ENCODE measurements at regions not wholly inside any gene's neighbourhood (a gene's known extent, or its start where the extent isn't known, plus 50 kb on each side); places are given as distances from the start of the nearest gene placed in this dataset.

DNA sequence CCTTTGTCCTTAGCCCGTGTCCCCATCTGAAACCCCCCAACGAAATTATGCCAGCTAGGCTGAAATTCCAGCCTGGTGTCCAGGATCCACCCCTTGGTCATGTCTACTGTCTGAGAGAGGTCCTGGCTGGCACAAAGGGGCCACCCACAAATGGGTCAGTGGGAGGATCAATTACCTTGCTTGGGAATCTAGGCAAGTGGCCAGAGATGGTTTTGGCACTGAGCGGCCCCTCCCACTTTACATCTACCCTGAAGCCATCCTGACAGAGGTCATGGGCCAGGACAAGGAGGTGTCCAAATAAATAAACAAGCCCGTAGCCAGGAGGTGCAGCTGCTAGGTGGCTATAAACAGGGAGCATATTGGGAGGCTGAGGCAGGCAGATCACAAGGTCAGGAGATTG is 311.5 kb downstream of the MN1 start:
- DNase-seq = no peak

DNA sequence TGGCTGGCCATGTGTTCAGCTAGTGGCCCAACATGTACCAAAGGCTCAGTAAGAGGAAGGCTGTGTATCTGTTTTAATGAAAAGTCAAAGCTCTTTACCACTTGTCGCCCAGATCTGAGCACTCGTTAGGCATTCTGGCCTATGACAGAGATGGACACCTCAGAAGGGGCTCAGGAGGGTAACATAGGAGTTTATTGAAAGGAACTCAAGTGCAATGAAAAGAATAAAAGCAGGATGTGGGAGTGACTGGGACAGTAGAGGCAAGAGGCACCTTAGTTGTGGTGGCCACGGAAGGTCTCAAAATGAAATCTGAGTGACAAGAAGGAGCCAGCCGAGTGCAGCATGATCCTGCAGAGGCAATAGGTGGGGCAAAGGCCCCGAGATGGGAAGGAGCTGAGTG is 309.7 kb downstream of the MN1 start:
- DNase-seq = no peak

DNA sequence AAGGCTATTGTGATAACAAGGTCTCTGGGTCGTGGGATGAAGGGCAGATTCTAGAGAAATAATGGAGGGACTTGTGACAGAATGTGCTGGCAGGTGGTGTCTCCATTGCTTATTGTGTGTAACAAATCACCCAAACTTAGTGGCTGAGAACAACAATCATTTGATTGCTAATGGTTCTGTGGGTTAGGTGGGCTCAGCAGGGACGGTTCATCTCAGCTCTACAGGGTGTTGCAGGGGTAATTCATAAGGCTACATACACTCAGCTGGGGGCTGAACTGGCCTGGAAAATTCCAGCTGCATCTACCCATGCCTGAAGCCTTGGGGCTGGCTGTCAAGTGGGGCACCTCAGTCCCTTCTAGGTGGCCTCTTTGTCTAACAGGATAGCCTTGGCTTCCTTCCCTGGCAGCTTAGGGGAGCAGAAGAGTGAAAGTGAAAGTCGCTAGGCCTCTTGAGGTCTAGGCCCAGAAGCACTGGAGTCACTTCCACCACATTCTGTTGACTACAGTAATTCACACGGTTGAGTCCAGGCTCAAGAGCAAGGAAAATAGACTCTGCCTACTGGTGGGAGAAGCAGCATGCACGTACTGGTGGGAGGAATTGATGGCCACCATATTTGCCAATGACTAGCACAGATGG is 308.9 kb downstream of the MN1 start:
- peak; percentile 54 for DNase-seq

DNA sequence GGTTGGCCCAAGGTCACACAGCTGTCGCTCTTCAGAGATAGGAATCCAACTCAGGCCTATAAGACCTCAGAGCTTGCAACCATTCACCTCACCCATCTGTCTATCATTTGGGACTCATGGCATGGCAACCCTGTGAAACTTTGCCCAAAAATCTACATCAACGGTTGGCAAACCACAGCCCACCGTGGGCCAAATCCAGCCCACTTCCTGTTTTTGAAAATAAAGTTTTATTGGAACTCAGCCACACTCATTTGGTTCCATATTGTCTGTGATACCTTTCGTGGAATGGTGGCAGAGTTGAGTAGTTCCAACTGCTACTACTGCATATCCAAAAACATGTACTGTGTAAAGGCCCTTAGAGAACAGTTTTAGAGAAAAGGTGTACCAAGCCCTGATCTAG is 307.8 kb downstream of the MN1 start:
- peak; percentile 45 for DNase-seq

DNA sequence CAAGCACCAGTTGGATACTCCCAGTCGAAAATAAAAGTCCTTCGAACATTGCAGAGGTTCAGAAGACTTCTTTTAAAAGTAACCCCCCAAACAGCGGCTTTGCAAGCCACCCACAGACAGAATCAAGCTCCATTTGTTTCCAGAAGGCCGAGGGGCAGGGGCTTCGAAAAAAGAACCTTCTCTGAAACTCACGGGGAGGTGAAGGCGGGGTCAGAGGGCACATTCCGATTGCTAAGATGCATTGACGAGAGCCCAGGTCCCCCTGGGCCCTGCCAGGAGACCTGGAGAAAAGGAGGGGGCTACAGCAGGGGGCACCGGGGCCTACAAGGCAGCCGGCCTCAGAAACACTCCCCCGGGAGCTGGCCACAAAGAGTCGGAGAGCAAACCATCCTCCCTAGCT is 306.8 kb downstream of the MN1 start:
- DNase-seq = no peak

DNA sequence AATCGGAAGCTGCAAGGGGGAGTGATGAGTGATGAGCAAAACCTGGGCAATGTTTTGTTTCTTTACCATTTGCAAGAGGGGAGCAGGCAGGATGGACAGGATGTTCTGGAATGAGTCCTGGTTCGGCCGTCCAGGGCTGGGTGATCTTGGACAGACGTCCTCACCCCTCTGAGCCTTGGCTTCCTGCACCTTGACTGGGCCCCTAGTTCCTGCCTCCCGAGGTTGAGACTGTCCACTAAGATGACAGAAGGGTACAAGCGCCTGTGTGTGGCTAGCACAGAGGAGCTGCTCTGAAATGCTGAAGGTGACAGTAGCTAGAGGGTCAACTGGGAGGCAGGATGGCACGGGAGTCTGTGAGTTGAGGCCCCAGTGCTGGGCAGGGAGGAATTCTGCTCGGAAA is 306.2 kb downstream of the MN1 start:
- DNase-seq = no peak

DNA sequence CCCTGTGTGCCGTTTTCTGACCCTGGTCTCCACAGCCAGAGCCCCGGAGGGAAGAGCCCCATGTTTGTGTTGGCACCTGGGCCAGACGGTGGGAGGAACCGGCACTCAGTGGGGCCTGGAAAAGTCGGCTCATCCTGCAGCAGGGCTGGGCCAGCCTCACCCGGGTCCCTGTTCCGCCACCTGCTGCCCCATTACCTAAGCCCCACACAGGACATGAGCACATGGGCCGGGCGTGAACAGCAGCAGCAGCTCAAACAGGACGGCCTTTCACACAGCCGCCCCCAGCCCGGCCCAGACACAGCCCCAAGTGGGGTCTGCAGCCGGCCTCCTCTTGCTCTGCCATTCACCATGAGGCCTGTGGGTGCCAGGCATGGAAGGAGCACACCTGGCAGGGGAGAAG is 302.4 kb downstream of the MN1 start:
- DNase-seq = no peak

DNA sequence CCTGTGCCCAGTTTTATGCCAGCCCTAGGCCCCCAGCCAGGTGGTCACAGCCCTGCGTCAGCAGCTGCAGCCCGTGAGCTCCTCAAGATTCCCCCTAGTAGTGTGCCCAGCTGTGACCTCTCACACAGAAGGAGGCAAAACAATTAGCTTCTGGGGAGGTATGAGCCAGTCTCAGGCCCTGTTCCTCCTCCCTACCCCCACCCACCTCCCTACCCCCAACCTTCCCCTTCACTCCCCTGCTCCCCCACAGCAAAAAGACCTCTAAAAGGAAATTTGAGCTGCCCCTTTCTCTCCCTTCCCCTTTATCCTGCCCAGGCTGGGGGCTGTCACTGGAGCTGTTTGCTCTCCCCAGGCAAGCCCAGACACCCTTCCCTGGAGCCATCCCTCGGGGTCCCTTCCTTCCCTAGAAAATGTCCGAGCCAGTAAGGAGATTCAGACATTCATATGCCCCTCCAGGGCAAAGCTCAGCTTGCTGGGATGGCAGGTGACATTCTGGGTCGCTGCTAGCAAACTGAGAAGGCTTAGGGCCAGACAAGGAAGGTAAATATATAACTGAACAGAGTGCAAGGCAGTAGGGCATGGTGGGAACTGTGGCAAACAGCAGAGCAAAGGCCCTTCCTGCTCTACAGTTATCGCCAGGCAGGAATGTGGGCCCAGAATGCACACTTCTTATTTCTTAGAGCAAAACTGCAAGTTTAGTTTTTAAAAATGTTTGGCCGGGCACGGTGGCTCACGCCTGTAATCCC is 300.2 kb downstream of the MN1 start:
- no peak for DNase-seq

DNA sequence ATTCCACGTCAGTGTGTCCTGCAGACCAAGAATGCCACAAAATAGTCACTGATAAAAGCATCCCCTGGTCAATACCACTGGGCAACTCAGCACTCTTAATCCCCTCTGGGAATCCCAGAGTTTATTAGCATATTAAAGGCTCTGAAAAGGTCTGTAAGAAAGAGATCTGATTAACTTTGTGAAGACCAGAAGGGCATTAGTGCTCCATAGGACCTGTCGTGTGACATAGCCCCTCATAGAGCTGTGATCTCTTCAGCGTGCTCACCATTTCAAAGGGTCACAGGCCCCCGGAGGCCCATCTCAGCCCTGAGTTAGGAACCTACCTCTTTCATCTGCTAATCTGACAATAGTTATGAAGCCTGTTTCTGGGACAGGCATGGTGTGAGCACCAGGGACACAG is 299.2 kb downstream of the MN1 start:
- no peak for DNase-seq

DNA sequence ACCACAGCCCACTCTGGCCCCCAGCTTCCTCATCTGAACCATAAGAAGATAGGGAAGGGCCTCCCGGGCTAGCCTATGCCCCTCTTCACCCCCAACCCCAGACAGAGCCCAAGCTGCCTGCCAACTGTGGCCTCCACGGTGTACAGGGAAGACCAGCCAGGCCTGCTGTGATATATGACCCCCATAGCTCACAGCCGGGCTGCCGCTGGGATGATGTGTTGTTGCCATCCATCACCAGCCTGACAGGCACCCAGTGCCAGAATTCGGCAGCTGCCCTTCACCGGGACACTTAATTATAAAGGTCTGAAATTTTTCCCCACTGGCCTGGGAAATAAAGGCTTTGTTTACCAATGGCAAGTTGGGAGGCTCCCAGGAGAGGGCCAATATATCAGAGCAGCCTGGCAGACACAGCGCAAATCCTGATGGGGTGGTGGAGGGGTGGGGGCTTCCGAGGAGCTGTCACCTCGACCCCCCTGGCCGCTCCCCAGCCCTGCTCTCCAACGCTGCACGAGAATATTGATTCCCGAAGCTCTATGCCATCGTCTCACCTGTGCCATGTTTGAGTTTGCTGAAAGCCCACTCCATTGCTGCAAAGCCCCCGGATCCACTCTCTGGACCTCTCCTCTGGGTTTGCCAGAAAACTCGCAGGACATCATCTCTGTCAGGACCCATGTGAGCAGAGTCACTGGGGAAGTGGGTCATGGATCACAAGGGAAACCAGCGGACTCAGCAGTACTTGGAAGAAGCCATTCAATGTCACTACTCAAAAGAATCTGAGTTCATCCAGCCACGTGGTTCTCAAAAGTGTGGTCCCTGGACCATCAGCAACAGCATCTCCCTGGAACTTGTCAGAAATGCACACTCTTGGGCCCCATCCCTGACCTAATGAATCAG is 296.9 kb downstream of the MN1 start:
- no peak for DNase-seq

DNA sequence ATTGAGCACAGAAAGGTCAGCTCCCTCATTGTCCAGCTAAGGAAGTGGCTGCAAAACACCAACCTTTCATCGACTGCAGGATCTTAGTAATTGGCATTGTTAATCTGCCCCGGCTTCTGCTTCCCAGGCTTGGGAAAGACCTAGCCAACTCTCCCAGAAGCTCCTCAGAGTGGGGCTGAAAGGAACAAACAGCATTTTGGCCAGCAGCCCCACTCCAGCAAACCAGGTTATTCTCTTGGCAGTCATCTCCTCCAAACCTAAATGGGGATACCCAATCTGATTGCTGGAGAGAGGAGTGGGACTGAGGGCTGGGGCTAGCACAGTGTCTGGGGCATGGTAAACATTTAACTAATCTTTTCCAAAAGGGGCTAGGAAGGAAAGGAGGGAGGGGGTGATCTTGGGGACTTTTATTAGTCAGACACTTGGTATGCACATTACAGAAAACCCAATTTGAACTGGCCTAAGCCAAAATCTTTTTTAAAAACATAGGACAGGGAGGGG is 294.4 kb downstream of the MN1 start:
- DNase-seq = no peak

DNA sequence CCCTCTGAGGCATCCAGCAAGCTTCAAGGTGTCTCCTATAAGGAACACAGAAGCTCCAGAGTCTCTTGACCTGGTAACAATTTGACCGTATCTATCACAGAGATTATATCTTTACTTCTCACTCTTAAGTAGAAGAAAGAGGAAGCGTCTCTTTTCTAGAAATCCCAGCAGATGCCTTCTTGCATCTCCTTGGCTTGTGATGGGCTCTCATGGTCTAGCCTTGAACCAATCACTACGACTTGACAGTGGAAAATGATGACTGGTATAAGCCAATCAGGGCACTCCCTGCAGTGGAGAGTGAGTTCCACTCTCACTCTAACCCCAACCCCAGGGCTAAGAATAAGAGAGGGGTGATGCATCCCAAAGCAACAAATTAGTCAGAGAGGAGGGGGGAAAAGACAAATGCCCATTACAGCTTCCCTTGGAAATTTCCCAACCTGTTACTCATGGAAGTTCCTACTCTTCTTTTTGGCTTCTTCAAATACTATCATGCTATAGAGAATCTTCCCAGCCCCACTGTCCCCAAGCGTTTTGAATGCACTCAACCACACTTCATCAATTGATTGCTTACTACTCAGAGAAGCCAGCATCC is 293.5 kb downstream of the MN1 start:
- DNase-seq = peak; percentile 56

DNA sequence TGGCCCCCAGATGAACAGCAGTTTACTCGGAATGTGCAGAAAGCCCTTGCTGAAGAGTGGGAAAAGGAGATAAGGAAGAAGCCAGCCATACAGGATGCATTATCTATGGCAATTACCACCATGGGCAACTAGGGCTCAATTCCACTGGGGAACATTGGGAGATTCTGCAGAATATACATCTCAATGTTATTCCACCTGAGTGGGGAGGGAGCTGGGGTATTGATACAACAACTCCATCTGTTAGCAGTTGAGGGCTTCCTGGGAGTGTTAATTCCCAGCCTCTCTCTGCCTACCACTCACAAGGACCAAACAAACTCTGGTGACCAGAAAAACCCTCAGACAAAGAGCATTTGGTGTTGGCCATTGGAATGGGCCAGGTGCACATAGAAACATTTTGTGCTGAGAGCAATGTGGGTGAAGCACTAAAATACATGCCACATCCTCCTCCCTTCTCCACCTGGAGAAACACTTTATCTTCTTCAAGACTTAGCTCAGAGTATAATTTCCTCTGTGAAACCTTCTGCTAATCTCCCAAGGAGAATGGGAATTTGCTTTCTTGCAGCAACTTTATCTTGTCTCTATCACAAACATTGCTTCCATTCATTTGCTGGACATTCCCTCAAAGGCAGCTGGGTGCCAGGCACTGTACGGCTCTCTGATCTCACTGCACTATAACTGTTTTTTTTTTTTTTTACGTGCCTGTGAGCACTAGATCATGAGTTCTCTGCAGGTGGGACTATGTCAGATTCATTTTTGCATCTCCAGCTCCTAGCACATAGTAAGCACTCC is 292.2 kb downstream of the MN1 start:
- DNase-seq = no peak

DNA sequence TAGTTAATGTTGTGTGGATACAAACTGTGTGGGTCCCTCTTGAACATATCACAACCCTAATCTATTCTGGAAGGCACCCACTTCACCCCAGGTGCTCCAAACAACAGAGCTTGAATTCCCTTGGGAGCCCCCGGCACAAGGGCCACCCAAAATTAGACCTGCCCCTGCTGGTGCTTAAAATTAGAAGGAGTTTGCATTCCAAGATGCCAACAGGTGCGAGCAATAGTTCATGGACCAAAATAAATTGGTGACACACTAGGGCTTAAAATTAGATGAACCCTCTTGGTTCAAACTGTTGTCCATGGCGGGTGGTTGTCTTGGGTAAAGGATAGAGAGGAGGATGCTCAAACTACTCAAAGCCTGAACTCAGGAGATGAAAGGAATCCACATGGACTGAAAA is 291.5 kb downstream of the MN1 start:
- DNase-seq = no peak

DNA sequence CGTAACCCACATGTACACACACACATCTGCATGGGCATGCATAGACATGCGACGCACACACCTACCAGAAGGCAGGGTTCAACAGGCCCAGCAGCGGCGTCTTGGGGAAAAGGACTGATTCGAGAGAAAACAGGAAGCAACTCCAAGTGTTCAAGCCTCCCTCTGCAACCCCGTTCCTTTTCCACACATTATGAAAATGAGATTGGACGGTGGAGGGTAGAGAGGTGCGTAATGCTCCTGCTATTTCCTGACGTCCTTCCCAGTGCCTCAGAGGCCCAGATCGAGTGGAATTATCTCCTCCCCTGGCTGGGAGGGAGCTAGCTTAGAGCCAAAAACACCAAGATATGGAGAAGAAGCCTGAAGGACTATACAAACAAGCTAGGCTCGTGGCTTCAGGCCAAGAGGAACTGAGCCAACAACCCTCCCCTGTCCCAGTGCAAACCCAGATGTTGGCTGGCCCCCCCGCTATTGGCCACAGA is 289.2 kb downstream of the MN1 start:
- peak; percentile 44 for DNase-seq

DNA sequence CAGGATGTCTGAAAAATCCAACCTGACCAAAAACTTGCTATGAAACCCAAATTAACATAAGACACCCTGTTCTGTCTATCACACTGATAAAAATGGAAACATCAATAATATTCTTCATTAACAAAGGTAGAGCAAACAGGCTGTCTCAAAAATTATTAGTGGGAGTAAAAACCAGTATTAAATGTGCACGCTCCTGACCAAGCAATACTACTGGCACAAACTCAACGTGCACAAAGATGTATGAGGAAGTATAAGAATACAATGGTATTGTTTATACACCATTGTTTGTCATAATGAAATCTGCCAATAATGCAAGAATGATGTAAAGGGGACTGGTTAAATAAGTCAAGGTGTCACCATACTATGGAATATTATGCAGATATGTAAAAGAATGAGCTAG is 288.5 kb downstream of the MN1 start:
- no peak for DNase-seq

DNA sequence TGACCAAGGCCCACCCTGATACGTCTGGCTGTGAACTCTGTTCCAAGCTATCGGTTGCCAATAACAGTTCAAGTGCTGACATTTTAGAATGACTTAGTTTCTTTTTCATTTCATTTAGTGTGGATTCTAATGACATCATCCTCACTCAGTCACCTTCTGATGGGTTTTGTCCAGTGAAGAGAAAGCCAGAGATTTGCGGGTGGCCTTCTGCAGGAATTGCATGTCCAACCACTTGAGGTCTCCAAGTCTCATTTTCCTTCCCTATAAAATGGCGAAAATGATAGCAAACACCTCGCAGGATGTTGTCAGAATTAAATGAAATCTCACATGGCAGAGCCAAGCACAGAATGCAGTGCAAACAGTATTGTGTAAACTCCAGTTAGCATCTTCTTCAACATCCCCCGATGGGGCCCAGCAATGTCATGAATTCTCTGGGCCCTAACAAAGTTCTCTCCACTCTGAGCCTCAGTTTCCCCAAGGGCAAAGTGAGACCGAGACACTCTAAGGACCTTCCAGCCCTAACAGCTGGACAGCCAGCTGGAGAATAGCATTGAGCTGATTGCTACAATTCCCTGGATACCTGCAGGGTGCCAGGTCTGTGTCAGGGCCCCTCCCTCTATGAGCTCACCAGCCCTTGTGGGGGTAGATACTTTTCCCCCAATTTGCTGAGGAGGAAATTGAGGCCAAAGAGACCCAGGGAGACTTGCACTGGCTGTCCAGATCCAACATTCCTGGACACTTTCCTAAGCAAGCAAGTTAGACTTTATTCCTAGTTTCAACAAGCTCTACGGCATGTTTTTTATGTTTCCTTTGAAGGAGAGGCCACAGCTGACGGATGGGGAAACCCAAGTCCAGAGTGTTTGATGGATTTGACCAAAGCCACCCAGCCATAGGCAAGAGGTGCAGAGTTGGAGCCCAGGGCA is 286.7 kb downstream of the MN1 start:
- no peak for DNase-seq

DNA sequence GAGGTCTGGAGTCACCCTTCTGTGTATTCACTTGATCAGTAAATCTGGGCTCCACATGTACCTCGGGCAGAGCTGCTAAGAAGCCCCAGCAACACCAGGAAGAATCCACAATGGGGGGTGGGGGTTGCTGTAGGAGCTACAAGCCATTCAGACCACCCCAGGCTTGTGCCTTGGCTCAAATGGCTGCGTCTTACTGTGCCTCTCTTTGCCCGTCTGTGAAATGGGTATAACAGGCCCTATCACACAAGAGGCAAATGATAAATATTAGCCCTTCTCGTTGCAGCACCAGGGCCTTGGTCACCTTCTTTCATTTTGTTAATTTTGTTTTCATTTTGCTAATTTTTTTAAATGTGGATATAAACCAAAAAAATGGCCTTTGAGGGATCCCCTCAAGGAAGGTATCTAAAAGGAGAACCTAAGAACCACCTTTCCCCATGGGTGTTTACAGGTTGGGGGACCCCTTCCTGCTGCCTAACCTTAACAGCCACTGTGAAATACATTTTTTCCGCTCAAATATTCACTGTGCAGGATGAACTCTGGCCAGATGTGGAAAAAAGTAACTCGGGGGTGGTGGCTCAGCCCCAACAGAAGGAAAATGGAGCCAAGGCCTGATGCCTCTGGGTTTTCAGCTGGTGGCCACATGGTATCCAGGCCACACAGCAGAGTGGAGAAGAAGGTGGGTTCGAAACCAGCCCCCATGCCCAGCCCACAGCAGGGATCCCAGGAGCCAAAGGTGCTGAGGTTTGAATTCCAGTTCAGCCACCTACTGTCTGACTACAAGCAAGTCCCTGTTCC is 284.0 kb downstream of the MN1 start:
- DNase-seq = no peak

DNA sequence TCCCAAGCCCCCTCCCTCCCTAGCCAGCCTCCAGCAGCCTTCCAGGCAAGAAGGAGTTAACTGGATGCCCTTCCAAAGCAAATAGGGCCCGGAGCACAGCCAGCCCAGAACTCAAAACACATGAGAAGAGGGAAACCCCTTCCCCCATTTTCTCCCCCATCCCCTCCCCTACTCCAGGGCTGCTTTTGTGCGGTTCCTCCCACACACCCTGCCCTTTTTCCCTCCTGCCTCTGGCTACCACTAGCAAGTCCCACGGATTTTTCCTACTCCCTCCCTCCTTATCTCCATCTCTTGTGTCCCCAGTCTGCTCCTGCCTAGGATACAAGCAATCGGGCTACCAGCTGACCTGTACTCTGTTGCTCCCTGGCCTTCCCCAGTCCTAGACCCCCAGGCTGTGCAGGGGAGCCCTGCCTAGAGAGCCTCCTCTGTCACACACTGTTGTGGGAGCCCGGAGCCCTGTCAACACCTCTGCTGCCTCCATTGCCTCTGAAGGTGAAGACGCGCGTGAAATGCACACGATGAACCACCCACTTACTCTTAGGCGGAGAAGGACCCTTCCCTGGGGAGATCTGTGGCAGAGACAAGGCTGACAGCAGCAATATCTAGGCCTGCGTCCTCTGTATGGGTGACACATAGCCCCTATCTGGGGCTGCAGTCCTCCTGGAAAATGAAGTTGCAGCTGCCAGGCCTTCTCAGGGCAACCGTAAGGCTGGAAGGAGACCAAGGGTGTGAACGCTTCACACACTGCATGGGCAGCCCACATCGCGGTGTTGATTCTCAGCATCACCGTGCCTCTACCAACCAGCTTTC is 282.8 kb downstream of the MN1 start:
- no peak for DNase-seq

Measured in MV-4-11 (cell line).